Skin epidermis (tissue), 12 donors: ENCODE measurements at regions not wholly inside any gene's neighbourhood (a gene's known extent, or its start where the extent isn't known, plus 50 kb on each side); places are given as distances from the start of the nearest gene placed in this dataset.
"Not testable (repeated sequence)": the region's sequence is repeated elsewhere in the genome, so short reads cannot be mapped to it uniquely, and the experiment has no call there.

Experiments used
- H3K27ac ChIP-seq, 21 experiments: fragments of 200-600 bp; sonication (generic) in 11 of 21; one replicate each; pipeline ENCODE4 v1.5.0; 2020; ENCODE audit warnings: mild to moderate bottlenecking in 3 of 21, inconsistent platforms in 2 of 21, moderate library complexity in 2 of 21
- H3K4me3 ChIP-seq, 7 experiments: fragments of 200-600 bp; sonication (generic) in 2 of 7; one replicate each; pipeline ENCODE4 v1.5.0; 2020; ENCODE audit warnings: inconsistent platforms in 2 of 7, mild to moderate bottlenecking in 2 of 7, moderate library complexity in 1 of 7

DNA sequence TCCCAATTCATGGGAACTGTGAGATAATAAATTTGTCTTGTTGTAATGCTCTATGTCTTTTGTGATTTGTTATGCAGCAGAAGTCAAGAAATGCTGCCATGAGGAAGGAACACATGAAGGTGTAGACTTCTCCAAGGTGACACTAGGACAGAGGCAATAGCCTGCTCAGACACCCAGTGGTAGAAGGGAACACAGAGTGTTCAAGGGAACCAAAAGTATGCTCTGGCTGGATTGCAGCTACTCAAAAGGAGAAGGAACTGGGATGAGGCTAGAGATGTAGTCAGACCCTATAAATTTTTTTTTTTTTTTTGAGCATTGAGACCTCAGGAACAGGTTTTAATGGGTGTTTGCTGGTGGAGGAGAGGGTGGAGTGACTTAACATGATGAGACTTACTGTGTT, 232.5 kb downstream of the PARP8 start:
- Histone ChIP-seq H3K27ac (no peak overlapping the region), H3K4me3 (no peak overlapping the region)

DNA sequence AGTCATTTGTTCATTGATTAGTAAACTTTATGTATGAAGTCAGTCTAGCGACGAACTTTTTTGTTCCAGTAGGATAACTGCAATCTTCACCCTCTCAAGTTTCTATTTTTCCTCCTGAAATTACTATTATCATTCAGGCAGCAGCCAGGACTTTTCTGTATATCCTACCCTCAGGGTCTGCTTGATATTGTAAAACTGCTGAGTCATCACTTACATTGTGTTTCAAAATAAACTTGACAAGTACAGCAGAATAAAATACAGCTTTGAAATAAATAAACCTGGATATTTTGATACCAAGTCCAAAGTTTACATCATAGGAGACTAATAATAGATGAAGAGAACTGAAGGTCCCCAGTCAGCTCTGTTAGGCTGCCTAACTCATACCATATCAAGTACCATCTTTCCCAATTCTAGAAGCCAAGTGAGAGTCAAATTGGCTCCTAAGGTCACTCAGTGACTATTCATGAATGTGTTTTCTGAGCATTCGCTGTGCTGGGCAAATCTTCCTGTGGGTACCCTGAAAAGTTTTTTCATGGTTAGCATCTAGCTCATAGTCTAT, 234.6 kb downstream of the PARP8 start:
- H3K4me3 ChIP-seq, result no peak overlapping the region
- H3K27ac ChIP-seq, result no peak overlapping the region

DNA sequence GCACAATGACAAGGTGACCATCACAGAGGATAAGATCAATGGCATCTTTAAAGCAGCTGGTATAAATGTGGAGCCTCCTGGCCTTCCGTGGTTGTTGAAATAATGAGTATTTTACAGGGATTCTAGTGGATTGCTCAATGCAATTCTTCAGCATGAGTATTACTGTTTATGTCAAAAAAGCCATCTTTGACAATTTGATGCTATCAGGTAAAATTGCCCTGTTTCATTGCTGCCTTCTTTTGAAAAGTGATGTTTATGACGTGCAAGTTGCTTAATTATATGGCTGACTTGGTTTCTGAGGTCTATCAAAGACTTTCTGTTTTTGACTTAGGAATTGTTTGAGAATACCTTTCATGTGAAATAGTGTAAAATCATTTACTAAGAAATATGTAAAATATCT, 237.2 kb downstream of the PARP8 start:
- H3K4me3 ChIP-seq, result no peak overlapping the region
- no peak overlapping the region for H3K27ac ChIP-seq

DNA sequence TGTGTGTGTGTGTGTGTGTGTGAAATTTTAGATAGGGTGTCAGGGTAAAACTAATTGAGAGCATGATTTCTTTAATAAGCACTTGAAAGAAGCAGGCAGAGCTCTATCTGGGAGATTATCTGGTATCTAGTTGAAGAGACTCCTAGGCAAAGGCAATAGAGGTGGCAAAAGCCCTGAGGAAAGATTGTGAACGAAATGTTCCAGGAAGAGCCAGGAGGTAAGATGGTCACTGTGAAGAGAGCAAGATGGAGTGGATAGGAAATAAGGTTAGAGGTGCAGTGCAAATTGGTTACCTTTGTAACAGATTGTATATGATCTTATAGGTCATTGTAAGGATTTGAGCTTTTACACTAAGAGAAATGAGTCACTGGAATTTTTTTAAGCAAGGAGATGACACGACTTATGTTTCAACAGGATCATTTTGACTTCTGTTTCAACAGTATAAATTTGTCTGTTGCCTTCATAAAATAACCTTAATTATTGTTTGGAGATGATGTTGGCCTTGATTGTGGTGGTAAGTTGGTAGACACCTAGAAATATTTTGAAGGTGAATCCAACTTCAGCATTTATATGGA, 239.6 kb downstream of the PARP8 start:
- Histone ChIP-seq H3K27ac (no peak overlapping the region), H3K4me3 (no peak overlapping the region)

DNA sequence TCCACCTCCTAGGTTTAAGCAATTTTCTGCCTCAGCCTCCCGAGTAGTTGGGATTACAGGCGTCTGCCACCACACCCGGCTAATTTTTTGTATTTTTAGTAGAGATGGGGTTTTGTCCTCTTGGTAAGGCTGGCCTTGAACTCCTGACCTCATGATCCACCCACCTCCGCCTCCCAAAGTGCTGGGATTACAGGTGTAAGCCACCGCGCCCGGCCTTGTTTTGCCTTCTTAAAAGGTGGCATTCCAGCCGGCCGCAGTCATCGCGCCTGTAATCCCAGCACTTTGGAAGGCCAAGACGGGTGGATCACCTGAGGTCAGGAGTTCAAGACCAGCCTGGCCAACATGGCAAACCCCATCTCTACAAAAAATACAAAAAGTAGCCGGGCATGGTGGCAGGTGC, 253.7 kb downstream of the PARP8 start:
- not testable (repeated sequence) for H3K27ac ChIP-seq, H3K4me3 ChIP-seq

DNA sequence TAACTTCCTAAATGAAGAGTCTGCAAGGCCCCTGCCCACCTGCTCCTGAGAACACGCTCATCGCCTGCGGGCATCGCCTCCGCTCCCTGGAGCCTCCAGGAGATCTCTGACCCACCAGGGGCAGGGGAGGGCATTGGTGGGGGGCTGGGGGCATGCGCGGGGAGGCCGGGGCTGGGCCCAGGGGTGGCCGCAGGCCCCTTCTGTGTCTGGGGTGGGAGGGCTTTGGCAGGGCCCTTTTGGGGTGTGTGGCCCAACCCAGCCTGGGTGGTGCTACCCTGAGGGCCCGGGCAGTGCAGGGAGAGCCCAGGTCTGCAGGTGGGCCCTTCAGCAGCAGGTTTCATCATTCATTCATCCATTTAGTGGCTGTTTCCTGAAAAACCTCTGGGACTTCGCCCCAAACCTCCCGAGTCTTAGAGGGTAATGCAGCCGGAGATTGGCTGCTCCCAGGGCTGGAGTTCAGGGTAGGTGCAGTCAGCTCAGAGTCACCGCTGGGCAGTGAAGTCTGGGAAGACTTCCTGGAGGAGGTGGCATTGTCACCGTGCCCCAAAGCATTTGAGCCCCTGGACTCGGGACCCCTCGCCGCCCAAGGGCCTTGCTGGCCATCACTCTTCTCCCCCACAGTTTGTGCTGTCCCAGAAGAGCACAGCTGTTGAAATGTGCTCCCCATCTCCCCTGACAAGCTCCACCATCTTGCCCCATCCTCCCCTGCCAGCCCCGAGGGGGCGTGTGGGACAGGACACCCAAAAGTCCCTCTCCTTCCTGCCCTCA, 255.1 kb downstream of the PARP8 start:
- Histone ChIP-seq H3K4me3 (no peak overlapping the region), H3K27ac (no peak overlapping the region)

DNA sequence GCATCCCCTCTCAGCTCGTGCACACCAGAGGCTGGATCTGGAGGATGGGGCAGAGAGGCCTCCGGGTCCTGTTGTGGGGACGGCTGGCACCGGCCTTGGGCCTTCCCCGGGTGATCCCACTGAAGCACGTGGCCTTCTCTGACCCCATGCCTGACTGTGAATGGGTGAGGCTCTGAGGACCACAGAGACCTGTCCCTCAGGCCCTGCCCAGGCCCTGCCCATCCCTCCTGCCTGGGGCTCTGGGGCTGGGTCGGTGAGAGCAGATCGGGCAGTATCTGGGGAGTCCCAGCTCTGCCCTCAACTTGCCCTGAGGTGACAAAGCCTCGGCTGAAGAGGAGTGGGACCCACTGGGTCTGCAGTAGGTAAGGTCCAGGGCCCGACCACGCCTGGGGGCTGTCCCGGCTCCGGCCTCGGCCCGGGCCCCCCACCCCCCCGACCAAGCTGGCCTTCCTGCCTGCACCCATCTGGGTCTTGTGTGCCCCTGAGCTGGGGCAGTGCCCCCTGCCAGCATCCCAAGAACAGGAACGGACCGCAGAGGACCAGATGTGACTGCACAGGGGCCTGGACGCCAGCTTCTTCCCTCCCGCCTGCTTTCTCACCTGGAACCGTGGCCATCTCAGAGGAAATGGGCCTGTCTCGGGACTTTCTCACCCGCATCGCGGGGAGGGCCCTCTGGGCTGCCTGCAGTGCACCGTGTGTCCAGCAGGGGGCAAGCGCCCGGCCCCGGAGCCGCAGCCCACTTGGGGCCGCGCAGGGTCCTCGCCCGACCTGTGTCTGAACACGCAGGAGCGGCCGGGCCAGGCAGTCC, 255.9 kb downstream of the PARP8 start:
- not testable (repeated sequence) for H3K4me3 ChIP-seq, H3K27ac ChIP-seq

DNA sequence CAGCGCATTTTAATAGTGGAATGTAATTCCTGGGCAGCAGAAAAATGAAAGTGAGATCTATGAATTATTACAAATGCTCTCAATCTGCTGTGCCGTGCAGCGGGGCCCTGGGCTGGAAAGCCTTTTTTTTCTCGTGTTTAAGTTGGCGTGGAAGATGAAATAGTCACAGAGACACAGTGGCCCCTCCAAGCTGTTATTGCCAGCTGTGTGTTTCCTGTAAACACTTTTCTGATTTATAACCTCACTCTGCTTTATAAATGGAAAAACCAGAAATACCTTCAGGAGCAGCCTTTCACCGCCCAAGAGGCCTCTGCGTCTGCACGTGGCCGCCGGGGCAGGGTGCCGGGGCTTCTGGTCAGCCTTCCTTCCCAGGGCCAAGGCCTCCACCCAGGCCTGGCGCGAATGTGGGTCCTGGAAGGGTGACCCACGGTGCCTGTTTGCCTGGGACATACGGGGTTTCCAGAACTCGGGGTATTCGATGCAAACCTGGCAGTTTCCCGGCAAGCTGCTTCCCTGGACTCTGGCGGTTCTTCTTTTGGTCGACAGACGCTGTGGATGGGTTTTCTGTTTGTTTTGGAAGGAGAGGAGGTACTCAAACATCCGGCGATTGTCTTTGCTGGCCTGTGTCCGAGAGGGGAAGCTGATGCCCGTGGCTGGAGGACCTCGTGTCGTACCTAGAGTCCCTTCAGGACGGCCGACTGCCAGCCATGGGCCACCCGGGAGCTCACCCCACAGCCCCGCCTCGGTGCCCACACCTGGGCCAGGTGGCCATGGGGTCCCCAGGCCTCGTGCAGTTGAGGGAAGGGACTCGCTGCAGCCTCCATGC, 256.7 kb downstream of the PARP8 start:
- Histone ChIP-seq H3K4me3 (no peak overlapping the region), H3K27ac (no peak overlapping the region)

DNA sequence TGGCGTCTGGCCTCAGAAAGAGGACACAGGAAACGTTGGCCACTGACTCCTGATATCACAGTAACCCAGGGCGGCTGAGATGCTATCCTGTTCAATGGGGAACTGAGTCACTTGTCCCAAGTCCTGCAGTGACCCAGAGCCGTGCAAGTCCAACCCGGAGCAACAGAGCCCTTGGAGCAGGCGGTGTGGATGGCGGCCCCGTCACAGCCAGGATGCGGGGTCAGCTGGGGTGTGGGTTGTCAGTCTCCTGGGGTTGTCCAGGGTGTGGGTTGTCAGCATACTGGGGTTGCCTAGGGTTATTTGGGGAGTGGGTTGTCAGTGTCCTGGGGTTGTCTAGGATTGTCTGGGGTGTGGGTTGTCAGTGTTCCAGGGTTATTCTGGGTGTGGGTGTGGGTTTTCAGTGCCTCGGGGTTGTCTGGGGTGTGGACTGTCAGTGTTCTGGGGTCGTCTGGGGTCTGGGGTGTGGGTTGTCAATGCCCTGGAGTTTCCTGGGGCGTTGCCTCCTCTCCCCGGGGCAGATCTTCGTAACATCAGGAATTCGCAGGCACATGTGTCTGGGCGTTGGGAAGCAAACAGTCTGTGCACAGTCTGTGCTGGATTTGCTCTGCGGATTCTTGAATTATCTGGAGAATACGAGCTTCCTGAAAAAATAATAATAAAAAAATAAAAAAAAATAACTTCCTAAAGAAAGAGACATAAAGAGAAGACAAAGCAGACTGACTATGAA, 257.5 kb downstream of the PARP8 start:
- no peak overlapping the region for H3K4me3 ChIP-seq
- no peak overlapping the region for H3K27ac ChIP-seq

DNA sequence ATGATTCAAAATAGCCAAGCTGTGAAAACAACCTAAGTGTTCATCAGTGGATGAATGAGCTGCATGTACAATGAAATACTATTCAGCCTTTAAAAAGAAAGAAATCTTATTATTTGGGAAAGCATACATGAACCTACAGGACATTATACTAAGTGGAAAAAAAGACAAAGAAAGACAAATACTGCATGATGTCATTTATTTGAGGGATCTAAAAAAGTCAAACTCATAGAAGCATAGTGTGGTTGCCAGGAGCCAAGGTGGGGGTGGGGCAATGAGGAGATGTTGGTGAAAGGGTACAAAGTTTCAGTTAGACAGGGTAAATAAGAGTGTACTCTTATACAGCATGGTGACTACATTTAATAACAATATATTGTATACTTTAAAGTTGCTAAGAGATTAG, 261.5 kb downstream of the PARP8 start:
- H3K4me3 ChIP-seq, result no peak overlapping the region
- no peak overlapping the region for H3K27ac ChIP-seq

DNA sequence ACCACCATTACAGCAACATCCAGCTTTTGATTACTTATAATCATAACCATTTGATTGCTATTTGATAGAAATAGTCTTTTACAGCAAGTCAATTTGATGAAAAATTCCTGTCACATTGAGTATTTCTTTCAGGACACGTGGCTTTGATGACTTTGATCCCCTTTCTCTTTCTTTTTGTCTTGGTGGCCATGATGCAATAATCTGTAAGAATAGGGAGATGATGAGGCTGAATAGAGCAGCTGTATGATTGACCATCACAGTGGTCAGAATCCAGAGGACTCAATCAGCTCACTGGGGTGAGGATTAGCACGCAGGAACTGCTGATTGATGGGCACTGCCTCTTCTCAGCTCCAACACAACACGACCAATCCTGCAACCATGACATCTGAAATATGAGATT, 262.7 kb downstream of the PARP8 start:
- H3K27ac ChIP-seq, result no peak overlapping the region
- no peak overlapping the region for H3K4me3 ChIP-seq

DNA sequence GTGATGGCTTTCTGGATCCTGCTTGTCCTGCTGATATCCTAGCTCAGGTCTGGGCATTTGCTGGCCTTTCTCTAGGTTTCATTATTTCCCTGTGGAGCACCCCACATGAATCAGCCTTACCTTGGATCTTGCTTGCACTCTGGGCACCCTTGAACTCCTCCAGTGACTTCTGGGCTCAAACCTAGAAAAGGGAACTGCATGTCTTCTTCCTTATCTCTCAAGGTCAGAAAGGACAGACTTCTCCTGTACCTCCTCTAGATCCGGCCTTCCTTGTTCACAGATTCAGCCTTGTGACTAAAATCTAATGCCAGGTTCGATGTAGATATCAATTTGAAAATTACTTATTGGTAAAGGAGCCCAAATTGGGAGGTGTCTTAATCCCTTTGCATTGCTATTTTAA, 267.9 kb downstream of the PARP8 start:
- no peak overlapping the region for H3K27ac ChIP-seq
- H3K4me3 ChIP-seq, result no peak overlapping the region

DNA sequence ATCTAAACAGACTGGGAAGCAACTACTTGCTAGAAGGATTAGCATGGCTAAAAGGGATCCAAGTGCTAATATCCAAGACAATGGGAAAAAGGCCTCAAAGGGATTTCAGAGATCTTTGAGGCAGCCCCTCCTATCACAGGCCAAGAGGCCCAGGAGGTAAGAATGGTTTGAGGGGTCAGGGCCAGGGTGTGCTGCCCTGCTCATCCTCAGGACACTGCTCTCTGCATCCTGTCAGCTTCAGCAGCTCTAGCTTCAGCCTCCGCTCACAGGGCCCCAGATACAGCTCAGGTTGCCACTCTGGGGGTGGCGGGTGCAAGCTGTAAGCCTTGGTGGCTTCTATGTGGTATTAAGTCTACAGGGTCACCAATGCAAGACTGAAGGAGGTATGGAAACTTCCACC, 278.7 kb downstream of the PARP8 start:
- no peak overlapping the region for H3K27ac ChIP-seq
- no peak overlapping the region for H3K4me3 ChIP-seq

DNA sequence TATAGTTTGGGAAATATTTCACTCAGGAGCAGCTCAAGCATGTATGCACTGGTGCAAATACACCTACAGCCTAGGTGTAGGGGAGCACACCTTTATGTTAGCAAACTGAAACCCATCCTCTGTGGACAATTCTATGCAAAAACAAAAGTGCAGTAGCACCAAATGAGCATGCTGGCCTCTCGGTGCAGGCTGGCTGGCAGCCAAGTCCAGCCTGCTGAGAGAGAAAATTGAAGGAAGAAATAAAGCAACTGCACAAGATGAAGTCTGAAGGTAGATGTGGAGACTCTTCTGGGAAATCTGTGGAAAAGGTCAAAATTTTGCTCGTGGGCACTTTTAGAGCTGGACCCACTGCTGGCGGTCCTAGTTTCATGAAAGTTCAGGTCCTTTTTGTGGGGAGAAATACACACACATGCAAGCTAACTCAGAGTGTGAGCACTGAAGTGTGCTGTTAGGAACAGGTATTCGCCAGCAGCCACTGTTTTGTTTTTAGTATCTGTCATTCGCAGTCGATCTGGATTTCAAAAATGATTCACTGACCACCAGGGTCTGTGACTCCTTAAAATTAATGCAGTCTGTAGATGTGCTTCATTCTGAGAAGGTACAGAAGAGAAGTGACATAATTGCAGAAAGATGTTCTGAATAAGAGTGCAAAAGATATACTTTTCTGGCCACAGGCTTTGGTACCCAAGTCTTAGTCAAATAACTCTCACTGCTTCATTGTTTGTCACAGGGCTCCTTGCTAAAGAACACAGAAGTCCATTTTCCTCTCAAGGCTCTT, 281.7 kb downstream of the PARP8 start:
- no peak overlapping the region for H3K27ac ChIP-seq
- H3K4me3 ChIP-seq, result no peak overlapping the region

DNA sequence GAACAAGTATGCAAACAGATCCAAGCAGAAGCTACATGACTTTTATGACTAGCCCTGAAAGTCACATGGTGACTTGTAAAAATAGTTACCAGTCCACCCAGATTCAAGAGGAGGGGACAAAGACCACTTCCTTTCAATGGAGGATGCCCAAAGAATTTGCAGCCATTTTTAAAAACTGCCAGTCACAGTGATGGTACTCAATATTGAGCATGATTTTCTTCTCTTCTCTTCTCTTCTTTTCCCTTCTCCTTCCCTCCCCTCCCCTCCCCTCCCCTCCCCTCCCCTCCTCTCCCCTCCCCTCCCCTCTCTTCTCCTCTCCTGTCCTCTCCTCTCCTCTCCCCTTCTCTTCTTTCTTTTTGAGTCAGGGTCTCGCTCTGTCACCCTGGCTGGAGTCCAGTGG, 286.9 kb downstream of the PARP8 start:
- Histone ChIP-seq H3K4me3 (no peak overlapping the region), H3K27ac (no peak overlapping the region)

DNA sequence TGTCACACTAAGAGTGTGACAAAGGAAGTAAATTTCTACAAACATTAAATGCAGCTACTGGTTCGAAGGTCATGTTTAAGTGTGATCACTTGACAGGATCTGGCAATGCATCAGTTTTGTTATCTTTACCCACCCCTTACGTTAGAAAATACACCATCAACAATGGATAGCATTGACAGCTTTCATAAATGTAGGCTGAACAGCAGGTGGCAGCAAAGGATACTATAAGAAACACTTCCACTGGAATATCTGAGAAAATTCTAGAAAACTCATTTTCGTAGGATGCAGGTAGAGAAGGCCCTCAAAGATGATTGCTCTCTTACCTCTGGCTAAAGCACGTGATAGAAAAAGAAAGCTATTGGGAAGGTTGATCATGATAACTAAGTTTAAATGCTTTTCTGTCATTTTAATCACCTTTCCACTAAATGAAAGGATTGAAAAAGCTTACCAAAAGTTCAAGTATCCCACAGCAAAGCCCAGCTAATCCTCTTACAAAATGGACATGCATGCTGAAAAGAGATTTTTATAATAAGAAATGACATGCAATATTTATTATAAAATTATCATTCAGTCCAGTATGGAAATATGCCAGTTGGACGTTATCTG, 292.5 kb downstream of the PARP8 start:
- Histone ChIP-seq H3K4me3 (no peak overlapping the region), H3K27ac (no peak overlapping the region)

DNA sequence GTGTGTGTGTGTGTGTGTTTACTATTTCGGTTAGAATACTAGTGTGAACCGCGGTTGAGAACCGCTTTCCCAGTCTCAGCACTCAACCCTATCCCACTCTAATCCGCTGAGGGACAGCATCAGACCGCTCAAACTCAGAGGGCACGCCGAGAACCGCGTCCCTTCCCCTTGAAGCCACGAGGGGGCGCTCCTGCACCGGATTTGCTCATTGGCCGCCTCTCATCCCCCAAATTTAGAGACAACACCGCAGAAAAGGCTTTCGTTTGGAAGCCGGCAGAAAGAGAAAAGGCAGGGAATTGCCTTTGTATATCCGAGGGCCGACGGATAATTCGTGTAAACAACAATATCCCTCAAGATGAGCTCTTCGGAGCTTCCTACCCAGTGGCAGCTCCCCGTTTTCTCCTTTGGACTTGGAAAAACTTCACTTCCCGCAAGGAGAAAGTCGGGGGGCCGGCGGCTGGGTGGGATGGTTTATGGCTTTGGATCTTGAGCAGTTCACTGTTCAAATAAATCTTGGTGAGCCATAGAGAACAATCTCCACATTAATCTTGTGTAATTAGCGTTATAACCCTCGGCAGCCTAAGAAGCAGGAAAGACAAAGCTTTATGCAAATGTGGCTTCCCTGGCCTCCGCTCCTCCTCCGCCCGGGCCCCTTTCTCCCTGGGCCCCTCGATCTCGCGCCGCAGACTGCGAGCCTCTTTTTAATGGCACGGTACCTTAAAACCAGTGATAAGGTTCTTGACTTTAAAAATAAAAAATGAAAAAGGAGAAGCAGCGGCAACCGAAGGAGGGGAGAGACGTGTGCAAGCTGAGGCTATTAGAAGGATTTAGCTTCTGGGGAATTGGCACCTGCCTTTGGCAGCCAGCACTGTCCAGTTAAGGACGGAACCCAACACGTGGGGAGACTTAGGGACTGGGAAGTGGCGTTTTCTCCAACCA, 296.8 kb downstream of the PARP8 start:
- Histone ChIP-seq H3K27ac (no peak overlapping the region), H3K4me3 (peak overlapping the region; percentile 16 to 35 (median 27))
